GM21390 (cell line): ENCODE measurements at regions not wholly inside any gene's neighbourhood (a gene's known extent, or its start where the extent isn't known, plus 50 kb on each side); places are given as distances from the start of the nearest gene placed in this dataset.
"Not testable (repeated sequence)": the region's sequence is repeated elsewhere in the genome, so short reads cannot be mapped to it uniquely, and the experiment has no call there.

ENCODE experiments used
- ATAC-seq: cut with Tn5 transposase; IDR thresholded peaks from one replicate; pipeline ENCODE4 v1.9.1; 2021; ENCODE audit not compliant: unreplicated experiment

DNA sequence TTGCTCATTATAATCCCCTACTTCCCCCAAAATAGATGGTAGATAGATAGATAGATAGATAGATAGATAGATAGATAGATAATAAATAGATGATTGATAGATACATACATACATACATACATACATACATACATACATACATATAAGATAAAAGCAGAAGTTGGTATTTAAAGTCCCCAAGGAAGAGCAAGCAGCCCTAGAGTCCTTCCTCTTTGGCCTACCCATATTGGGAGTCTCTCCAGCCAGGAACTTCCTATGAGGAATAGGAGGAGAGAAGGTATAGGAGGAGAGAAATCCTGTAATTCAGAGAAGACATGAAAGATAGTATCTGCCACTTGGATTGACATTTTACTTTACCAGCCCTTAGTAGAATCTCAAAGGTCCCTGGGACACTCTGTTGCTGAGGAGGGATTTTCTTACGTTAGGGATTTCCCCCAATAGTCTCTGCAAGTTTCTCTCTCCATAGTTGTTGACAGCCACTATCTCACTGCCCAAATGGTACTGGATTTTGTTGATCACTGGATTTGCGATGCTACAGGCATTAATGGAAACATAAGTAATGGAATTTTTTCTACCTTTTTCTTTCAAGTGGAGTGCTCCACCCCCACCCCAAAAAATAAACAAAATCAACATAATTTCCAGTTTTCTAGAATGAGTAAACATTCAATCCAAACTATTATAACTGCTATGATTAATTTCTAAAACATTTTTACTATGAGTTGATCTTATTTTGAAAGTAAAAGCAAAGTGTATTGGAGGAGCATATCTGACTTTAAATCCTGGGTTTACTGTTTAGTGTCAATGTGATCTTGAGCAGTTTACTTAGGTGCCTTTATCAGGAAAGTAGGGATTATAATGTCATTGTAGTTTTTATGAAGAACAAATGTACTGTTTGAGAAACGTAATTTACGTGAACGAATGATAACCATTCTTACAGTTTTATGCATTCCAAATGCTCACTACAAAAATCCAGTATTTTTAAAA, 93.2 kb upstream of the TNFSF4 start:
- ATAC-seq, result no peak

DNA sequence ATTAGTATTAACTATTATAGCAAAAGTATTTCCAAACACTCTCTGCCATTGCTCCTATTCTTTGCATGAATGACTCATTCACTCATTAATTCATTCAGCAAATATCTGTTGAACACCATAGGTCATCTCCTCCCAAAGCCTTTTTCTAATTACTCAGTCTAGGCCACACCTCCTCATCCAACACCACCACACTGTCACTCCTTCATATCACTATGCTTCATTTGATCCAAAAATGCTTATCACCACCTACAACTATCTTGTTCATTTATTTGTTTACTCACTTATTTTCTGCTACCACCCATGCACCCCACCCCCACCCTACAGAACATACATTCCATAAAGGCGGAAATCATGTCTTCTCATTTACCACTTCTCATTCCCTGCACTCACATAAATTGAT, 94.4 kb upstream of the TNFSF4 start:
- ATAC-seq, result no peak

DNA sequence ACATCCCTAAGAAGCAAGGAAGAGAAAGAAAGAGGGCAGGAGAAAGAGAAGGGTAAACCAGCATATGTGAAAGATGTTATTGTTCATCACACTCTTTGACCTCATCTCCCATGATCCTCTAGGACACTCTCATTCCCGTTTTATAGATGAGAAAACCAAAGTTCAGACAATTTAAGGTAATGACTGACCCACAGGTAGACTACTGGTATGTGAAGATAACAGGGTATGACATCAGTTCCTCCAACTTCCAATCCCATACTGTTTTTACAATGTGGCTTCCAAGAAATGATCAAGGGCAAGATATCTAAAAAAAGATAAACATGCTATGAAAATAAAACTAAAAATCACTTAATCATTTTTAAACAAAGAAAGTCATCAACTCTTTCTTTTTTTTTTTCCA, 95.2 kb upstream of the TNFSF4 start:
- no peak for ATAC-seq

DNA sequence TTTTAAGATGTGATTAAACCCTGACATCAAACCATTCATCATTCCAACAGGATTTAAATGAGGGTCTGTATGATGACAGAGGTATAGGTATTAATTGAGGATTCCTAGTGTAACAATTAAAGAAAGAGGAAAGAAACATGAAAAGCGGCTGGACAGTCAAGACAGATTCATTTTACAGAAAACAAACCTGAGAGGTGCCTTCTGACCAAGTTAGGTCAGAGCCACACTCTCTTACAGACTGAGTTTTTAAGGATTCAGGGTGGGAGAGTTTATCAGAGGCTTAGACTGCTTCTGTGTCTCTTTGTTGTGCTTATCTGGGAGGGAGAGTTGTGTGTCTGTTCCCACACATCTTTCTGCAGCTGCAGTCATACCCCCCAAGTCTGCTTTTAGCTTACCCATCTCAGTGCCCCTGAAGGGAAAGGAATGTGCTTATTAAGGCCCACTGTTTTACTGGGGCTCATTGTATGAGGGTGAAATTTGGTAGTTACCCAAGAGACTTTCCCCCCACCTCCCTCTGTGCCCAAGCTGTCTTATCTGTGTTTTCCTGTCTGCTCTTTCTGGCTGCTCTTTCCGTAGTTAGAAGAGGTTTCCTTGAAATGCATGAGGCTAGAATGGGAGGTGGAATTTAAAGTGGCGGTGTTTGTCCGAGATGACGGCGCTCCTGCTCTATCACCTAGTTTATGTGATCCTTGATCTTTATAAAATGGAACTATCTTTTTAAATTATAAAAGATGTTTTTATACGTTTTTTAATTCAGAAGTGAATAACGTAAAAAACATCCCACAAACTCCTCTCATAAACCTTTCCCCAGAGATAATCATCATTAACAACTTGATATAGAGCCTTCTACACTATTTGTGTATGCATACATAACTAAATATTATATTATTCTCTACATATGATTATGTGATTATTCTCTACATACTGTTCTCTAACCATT, 96.0 kb upstream of the TNFSF4 start:
- no peak for ATAC-seq

DNA sequence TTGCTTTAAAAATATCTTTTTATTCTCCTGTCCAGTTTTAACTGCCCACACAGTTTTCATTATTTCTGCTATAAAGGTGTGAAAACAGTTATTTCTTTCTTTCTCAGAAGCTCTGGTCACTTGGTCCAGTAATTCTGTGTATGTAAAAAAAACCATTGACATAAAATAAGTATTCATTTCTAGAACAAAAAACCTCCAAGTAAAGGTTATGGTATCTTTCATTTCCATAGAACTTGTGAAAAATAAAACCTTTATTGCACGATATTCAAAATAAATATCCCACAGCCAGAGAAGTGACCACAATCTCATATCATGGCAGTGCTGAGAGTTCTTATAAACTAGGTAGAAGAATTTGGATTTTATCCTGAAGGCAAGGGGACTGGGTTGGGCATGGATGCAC, 96.9 kb upstream of the TNFSF4 start:
- ATAC-seq, result no peak

DNA sequence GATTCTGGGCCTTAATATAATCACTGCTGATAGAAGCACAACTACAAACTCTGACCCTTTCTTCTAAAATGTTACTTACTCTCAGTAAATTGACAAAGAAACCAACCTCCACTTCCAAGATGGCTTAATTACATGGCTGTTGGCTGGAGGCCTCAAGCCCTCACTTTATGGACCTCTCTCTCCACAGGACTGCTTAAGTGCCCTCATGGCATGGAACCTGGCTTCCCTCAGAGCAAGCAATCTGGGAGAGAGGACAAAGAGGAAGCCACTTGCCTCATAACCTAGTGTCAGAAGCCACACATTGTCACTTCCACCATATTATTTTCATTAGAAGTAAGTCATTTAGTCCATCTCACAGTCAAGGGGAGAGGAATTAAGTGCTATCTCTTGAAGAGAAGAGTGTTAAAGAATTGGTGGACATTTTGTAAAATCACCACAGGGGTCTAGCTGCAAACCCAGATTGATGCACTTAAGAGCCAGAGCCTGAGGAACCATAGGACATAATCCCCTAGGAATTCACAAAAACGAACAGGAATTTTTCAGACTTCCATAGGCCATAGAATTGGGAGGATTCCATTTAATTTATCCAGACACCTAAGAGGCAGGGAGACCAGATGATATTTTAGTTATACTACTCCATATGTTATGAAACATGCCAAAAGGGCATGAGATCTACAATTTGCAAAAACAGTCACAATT, 97.5 kb upstream of the TNFSF4 start:
- ATAC-seq, result no peak

DNA sequence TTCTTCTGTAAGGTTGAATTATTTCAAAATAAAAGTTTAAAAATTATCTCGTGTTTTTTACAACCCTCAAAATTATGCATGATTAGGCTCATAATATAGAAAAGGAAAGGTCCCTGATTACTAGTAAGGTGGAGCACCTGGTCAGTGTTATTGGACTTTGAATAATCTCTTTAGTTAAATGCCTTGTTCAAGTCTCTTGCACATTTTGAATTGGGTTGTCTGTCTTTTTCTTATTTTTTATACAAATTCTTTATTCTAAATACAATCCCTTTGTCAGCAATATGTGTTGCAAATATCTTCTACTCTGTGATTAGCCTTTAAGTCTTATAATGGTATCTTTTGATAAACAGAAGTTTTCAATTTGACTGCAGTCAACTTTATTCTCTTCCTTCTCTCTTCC, 100.7 kb upstream of the TNFSF4 start:
- ATAC-seq, result no peak

DNA sequence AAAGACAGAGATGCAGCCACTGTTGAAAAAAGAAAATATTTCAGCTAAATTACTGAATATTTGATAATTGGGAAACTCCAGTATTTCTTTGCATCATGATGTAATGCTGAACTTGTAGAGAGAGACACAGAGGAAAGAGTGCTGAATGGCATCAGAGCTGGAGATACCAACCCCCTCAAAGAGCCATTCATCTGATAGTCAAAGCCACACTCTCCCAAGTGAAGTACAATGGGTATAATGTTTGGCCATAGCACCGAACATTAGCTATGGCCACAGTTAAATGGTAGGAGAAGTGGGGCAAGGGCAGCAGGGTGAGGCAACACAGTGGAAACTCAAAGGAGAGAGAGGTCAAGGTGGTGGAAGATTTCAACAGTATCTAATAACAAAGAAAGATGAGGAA, 107.5 kb upstream of the TNFSF4 start:
- no peak for ATAC-seq

DNA sequence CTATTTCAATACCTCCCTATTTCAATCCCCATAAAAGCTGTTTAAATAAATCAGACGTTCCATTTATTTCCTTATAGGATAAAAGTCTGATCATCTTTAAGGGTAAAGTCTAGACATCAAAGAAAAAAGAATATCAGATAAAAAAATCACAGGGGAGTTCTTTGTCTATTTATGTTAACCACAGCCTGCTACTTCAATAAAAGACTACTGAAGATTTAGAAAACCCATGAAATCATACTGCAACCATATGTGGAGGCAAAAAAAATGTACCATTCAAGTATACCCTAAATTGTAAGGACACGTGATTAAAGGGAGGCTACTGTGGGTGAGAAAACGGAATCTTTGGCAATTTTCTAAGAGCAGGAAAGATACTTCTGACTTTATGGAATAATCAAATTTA, 108.2 kb upstream of the TNFSF4 start:
- ATAC-seq, result no peak

DNA sequence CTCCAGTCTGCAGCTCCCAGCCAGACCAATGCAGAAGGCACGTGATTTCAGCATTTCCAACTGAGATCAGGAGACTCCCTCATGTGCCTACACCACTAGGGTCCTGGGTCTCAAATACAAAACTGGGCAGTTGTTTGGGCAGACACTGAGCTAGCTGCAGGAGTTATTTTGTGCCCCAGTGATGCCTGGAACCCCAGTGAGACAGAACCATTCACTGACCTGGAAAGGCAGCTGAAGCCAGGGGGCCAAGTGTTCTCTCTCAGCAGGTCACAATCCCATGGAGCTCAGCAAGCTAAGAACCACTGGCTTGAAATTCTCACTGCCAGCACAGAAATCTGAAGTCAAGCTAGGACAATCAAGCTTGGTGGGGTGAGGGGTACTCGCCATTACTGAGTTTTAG, 111.7 kb upstream of the TNFSF4 start:
- no peak for ATAC-seq

DNA sequence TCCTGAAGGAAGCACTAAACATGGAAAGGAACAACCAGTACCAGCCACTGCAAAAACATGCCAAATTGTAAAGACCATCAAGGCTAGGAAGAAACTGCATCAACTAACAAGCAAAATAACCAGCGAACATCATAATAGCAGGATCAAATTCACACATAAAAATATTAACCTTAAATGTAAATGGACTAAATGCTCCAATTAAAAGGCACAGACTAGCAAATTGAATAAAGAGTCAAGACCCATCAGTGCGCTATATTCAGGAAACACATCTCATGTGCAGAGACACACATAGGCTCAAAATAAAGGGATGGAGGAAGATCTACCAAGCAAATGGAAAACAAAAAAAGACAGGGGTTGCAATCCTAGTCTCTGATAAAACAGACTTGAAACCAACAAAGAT, 117.2 kb upstream of the TNFSF4 start:
- ATAC-seq, result not testable (repeated sequence)

DNA sequence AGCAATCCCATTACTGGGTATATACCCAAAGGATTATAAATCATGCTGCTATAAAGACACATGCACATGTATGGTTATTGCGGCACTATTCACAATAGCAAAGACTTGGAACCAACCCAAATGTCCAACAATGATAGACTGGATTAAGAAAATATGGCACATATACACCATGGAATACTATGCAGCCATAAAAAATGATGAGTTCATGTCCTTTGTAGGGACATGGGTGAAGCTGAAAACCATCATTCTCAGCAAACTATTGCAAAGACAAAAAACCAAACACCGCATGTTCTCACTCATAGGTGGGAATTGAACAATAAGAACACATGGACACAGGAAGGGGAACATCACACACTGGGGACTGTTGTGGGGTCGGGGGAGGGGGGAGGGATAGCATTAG, 120.9 kb upstream of the TNFSF4 start:
- ATAC-seq, result not testable (repeated sequence)

DNA sequence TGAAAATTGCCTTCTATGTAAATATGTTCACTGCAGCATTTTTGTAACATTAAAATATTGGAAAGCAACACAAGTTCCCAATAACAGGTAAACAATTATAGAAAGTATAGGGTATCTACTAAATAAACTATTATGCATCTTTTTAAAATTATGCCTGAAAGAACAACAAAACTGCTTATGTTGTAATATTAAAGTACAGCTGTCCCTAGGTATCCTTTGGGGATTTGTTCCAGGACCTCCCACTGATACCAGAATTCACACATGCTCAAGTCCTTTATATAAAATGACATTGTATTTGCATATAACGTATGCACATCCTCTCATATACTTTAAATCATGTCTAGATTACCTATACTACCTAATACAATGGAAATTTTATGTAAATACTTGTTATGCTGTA, 121.8 kb upstream of the TNFSF4 start:
- no peak for ATAC-seq

DNA sequence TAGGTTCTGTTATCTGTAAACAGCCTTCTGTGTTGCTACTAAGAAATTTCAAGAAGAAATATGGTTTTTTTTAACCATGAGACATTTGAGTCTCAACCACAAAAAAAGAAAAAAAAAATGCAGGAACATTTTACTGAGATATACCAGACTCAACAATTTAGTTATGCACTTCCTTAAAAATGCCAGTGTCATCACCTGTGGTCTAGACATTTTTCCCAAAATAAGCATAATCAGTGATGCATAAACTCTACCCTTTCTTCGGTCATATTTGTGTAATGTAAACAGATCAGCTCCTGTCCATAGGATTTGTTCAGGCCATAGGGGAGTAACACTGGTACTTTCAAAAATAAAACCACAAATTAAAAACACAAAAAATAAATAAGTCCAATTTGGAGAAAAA, 122.6 kb upstream of the TNFSF4 start:
- no peak for ATAC-seq

DNA sequence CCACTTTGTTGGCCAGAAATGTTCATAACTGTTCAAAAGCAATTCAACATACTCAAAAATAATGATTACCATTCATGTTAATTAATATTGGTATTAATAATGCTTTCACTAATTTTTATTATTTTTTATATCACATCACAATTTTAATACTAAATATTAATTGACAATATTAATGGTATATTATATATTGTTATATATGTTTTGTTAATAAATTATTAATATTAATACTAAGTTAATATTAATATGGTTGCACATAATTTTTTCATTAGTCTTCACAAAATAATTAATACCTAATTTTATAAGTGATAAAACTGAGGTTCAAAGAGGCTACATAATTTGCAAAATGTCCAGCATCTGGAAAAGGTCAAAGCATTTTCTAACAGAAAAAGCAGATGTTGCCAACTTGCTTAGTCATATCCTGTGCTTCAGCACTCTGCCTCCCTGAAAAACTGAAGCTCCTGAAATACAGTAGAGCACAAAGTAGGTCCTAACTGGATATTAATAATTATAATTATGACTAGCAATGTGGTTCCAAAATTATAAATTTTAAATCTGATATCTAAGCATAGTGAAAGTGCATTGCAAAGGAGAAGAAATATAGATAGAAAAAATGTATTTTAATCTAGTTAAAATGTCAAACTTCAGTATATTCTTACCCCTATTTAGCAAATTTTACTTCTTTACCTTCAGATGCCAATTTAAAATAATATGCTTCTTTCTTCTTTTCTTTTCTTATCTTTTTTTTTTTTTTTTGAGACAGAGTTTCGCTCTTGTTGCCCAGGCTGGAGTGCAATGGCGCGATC, 123.2 kb upstream of the TNFSF4 start:
- ATAC-seq, result no peak

DNA sequence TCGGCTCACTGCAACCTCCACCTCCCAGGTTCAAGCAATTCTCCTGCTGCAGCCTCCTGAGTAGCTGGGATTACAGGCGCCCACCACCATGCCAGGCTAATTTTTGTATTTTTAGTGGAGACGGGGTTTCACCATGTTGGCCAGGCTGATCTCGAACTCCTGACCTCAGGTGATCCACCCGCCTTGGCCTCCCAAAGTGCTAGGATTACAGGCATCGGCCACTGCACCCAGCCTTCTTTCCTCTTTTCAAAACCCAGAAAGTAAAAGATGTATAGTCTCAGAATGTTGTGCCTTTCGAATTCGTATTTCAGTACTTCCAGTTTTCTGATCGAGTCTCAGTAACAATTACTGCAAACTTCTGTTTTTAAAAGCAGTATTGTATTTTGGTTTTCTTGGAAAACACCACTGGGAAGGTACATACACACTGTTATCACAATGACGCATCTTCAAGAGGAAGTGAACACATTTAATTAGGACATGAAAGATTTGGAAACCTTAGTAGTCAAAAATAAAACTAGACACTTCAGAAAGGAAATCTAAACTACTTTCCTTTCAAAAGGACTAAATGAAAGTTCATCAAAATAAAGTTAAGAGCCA, 123.9 kb upstream of the TNFSF4 start:
- not testable (repeated sequence) for ATAC-seq

DNA sequence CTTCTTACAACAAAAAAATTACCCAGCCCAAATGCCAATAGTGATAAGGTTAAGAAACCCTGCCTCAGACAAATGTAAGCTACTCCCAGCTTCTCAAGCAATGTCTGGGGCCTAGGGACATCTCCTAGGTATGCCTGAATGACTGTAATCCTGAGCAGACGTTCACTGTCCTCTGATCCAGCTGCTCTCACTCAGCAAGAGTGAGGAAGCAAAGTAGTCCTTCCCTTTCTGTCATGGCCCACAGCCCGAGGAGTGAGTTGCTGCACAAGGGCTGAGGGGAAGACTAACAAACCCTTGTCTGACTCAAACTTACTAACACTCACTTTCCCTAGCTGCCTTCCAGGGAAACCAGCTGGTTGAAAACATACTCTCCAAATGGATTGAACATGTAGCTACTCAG, 124.9 kb upstream of the TNFSF4 start:
- ATAC-seq, result no peak

DNA sequence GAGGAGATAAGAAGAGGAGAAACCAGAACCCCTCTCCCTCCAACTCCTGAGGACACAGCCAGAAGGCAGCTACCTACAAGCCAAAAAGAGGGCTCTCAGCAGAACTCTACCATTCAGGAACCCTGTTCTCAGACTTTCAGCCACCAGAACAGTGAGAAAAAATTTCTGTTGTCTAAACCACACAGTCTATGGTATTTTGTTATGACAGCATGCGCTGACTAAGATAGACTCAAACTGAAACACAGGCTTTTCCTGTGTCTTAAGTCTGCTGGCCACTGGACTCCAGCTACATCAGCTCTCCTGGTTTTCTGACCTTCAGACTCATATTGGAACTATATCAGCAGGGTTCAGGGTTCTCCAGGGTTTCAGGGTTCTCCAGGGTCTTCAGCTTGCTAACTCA, 126.5 kb upstream of the TNFSF4 start:
- peak; percentile 66 for ATAC-seq

DNA sequence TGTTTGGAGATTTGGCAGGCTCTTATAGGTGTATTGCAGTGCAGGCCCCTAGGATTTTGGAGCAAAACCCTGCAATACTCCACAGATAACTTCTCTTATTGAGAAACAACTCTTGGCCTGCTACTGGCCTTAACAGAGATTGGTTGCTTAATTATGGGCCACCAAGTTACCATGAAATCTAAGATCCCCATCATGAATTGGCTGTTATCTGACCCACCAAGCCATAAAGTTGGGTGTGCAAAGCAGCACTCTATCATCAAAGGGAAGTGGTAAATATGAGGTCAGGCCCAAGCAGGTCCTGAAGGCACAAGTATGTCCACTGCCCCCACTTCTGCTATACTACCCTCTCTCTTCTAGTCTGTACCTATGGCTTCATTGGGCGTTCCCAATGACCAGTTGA, 130.0 kb upstream of the TNFSF4 start:
- no peak for ATAC-seq

DNA sequence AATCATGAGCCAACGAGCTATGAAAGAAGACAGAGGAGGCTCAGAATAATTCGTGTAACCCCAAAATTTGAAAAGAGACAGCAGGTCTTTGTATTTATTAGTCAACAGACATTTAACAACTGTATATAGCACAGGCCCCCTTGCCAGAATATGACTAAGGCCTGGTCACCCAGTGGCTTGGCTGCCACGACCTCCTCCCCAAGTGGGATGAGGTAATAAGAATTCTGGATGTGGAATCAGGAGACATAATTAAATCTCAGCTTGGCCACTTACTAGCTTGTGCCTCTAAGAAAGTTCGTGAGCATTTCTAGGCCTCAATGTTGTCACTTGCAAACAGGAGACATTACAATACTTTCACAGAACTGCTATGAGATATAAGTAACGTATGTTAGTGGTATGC, 134.2 kb upstream of the TNFSF4 start:
- ATAC-seq, result no peak
